M059J (cell line): ENCODE measurements at regions not wholly inside any gene's neighbourhood (a gene's known extent, or its start where the extent isn't known, plus 50 kb on each side); places are given as distances from the start of the nearest gene placed in this dataset.
"Not testable (repeated sequence)": the region's sequence is repeated elsewhere in the genome, so short reads cannot be mapped to it uniquely, and the experiment has no call there.

Experiments used
- DNase-seq: peaks from one replicate; pipeline ENCODE4 v3.0.0-alpha.2; 2012; ENCODE audit warnings: low read depth

- DNase-seq: not testable (repeated sequence)
Observed at GRCh38 chr14:53216955-53217315, 63.8 kb upstream of the DDHD1 start.

- DNase-seq: not testable (repeated sequence)
Observed at GRCh38 chr14:53216478-53216877, 63.4 kb upstream of the DDHD1 start.

- no peak for DNase-seq
Observed at GRCh38 chr14:53215101-53215500, 62.0 kb upstream of the DDHD1 start.

GRCh38 chr14:53214384-53214783, 61.3 kb upstream of the DDHD1 start:
- DNase-seq: no peak

- DNase-seq: no peak
Observed at GRCh38 chr14:53213761-53214160, 60.6 kb upstream of the DDHD1 start.

GRCh38 chr14:53209370-53209769, 56.2 kb upstream of the DDHD1 start:
- no peak for DNase-seq
